Calu3 (cell line): ENCODE measurements at regions not wholly inside any gene's neighbourhood (a gene's known extent, or its start where the extent isn't known, plus 50 kb on each side); places are given as distances from the start of the nearest gene placed in this dataset.
"Not testable (repeated sequence)": the region's sequence is repeated elsewhere in the genome, so short reads cannot be mapped to it uniquely, and the experiment has no call there.

Source experiments
- BruUV-seq: library from RNA; stranded (reverse); fragments of 400-500 nt; replicated peaks from 2 replicates; lab custom pipeline; 2021; lab: Mats Ljungman, UMichigan
- CTCF ChIA-PET: fragments of 300-600 bp; sonication (Branson Sonifier 250); formaldehyde crosslinking; loops from one replicate; lab custom pipeline; 2022; ENCODE audit warnings: antibody characterized with exemption; lab: Charles Lee
- DNase-seq: peaks from one replicate; pipeline ENCODE4 v3.0.0; 2022
- H3K27ac Mint-ChIP-seq: one replicate; pipeline ENCODE4 v1.8.0; 2022; ENCODE audit warnings: mixed read lengths; ENCODE audit not compliant: unreplicated experiment
- H3K27me3 Mint-ChIP-seq: one replicate; pipeline ENCODE4 v1.8.0; 2022; ENCODE audit warnings: mixed read lengths; ENCODE audit not compliant: unreplicated experiment
- H3K36me3 Mint-ChIP-seq: one replicate; pipeline ENCODE4 v1.8.0; 2022; ENCODE audit warnings: mild to moderate bottlenecking, moderate library complexity, mixed read lengths; ENCODE audit not compliant: insufficient read depth, unreplicated experiment
- H3K4me1 Mint-ChIP-seq: one replicate; pipeline ENCODE4 v1.8.0; 2022; ENCODE audit warnings: mild to moderate bottlenecking, low read depth, mixed read lengths; ENCODE audit not compliant: unreplicated experiment
- H3K4me3 Mint-ChIP-seq: one replicate; pipeline ENCODE4 v1.8.0; 2022; ENCODE audit warnings: mild to moderate bottlenecking, low read depth, moderate library complexity, mixed read lengths; ENCODE audit not compliant: unreplicated experiment
- H3K9me3 Mint-ChIP-seq: one replicate; pipeline ENCODE4 v1.8.0; 2022; ENCODE audit warnings: low read depth, mixed read lengths; ENCODE audit not compliant: unreplicated experiment
- CTCF ChIP-seq: fragments of 200-600 bp; IDR thresholded peaks from one replicate; pipeline ENCODE4 v1.8.0; 2022; ENCODE audit warnings: antibody characterized with exemption; ENCODE audit not compliant: unreplicated experiment
- intact Hi-C: fragments of 100-400 bp; cut with micrococcal nuclease; formaldehyde crosslinking; loops from one replicate; pipeline ENCODE4 v1.10.0; 2022; ENCODE audit not compliant: unreplicated experiment

DNA sequence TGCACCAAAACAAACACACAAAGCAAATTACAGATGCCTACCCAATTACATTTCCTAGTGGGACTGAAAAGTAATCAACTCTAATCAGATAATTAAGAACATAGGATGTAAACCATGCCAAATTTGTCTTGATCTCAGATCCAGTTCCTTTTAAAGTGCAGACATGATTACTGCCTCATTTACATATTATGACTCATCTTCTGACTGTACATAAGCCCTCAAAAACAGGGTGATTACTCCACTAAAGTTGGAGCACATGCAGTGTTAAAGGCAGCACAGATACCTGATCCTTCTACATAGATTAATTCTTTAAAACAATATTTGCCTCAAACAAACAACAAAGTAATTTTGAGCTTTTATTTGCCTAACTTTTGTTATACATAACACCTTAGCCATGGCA, 337.2 kb downstream of the RPS29 start:
- peaks cover 5% of the 10 kb centered on the region for H3K9me3 Mint-ChIP-seq
- H3K4me3 Mint-ChIP-seq: no peak overlapping the region
- peaks cover 13% of the 10 kb centered on the region for H3K27me3 Mint-ChIP-seq
- no peaks in the 10 kb centered on the region for H3K36me3 Mint-ChIP-seq
- intact Hi-C loops: no loop called here
- CTCF ChIA-PET: no interaction called here
- H3K4me1 Mint-ChIP-seq: no peaks in the 10 kb centered on the region
- TF ChIP-seq CTCF: no peak
- no peak for DNase-seq
- BruUV-seq: no TSS peak
- no peak overlapping the region for H3K27ac Mint-ChIP-seq

DNA sequence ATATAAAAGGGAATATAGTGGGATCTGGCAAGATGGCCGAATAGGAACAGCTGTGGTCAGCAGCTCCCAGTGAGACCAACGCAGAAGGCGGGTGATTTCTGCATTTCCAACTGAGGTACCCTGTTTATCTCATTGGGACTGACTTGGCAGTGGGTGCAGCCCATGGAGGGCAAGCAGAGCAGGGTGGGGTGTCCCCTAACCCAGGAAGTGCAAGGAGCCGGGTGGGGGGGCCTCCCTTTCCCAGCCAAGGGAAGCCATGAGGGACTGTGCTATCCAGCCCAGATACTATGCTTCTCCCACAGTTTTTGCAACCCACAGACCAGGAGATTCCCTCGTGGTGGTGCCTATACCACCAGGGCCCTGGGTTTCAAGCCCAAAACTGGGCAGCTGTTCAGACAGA, 342.4 kb downstream of the RPS29 start:
- H3K4me3 Mint-ChIP-seq, H3K36me3 Mint-ChIP-seq, H3K27me3 Mint-ChIP-seq, CTCF ChIA-PET, BruUV-seq, H3K4me1 Mint-ChIP-seq, H3K9me3 Mint-ChIP-seq, DNase-seq, intact Hi-C loops, H3K27ac Mint-ChIP-seq: not testable (repeated sequence)

DNA sequence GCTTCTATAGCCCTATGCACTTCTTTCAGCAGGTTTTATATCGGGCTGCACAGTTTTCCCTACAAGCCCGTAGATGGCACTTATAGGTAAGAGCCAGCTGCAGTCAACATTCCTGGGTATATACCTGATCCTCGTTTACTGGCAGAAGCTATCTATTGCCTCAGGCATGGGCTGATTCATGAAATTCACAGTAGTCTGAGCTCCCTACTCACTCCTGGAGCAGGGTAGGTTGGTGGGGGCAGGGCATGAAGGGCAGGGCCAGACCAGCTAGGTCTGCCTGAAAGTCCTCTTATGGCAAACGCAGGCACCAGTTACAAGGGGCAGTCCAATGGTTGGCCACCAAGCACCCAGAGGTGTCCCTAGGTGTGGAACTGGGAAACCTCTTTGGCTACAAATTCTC, 345.8 kb downstream of the RPS29 start:
- intact Hi-C loops: no loop called here
- no peak for TF ChIP-seq CTCF
- Mint-ChIP-seq H3K36me3 (no peaks in the 10 kb centered on the region), H3K9me3 (peaks cover 4% of the 10 kb centered on the region), H3K4me1 (no peaks in the 10 kb centered on the region), H3K27ac (no peak overlapping the region), H3K27me3 (no peaks in the 10 kb centered on the region), H3K4me3 (no peak overlapping the region)
- BruUV-seq: no TSS peak
- DNase-seq: no peak
- CTCF ChIA-PET: no interaction called here

- H3K4me3 Mint-ChIP-seq: no peak overlapping the region
- no peak for DNase-seq
- no peaks in the 10 kb centered on the region for H3K27me3 Mint-ChIP-seq
- no peaks in the 10 kb centered on the region for H3K4me1 Mint-ChIP-seq
- H3K36me3 Mint-ChIP-seq: no peaks in the 10 kb centered on the region
- peaks cover 3% of the 10 kb centered on the region for H3K9me3 Mint-ChIP-seq
- intact Hi-C loops: no loop called here
- BruUV-seq: no TSS peak
- H3K27ac Mint-ChIP-seq: no peak overlapping the region
- CTCF ChIA-PET: no interaction called here
- no peak for TF ChIP-seq CTCF
Observed at GRCh38 chr14:49228552-49228951, 357.6 kb downstream of the RPS29 start.

DNA sequence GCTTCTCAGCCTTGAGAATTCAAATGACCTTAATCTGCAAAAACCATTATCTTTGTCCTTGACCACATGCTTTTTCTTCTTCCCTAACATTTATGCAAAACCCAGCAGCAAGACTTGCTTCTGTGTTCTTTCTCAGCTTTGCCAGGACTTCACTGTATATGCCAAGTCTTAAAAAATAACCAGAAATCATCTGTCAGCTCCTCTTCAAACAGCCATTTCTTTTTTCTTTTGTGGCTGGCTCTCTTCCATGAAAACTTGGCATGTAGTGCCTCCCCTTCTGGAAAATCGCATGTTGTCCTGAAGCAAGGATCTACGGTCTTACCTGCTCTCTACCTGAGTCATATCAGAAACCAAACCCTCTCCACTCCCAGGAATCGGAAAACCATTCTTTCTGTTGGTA, 364.9 kb downstream of the RPS29 start:
- no peak overlapping the region for H3K27ac Mint-ChIP-seq
- no peak for TF ChIP-seq CTCF
- intact Hi-C loops: no loop called here

More for the DNA sequence above, 364.9 kb downstream of the RPS29 start:
- H3K4me1 Mint-ChIP-seq: no peaks in the 10 kb centered on the region
- peaks cover 3% of the 10 kb centered on the region for H3K9me3 Mint-ChIP-seq
- no peaks in the 10 kb centered on the region for H3K27me3 Mint-ChIP-seq
- no TSS peak for BruUV-seq
- no peak for DNase-seq
- H3K4me3 Mint-ChIP-seq: no peak overlapping the region
- CTCF ChIA-PET: no interaction called here
- no peaks in the 10 kb centered on the region for H3K36me3 Mint-ChIP-seq
